Stimulated activated CD4-positive, alpha-beta T cell treated with anti-CD3 and anti-CD28 coated beads, TNF-alpha, amount 100 ng/mL, for 48 hours (primary cell): ENCODE measurements at regions not wholly inside any gene's neighbourhood (a gene's known extent, or its start where the extent isn't known, plus 50 kb on each side); places are given as distances from the start of the nearest gene placed in this dataset.

Source experiments
- DNase-seq, 3 donors: peaks; one replicate each; pipeline ENCODE4 v3.0.0-alpha.2; 2020; ENCODE audit warnings: low read depth in 3 of 3

- DNase-seq = no peak
Observed at GRCh38 chr2:129929321-129930290, 49.9 kb upstream of the RAB6C start.
